ENCODE measurements at regions not wholly inside any gene's neighbourhood (a gene's known extent, or its start where the extent isn't known, plus 50 kb on each side); places are given as distances from the start of the nearest gene placed in this dataset.

DNA sequence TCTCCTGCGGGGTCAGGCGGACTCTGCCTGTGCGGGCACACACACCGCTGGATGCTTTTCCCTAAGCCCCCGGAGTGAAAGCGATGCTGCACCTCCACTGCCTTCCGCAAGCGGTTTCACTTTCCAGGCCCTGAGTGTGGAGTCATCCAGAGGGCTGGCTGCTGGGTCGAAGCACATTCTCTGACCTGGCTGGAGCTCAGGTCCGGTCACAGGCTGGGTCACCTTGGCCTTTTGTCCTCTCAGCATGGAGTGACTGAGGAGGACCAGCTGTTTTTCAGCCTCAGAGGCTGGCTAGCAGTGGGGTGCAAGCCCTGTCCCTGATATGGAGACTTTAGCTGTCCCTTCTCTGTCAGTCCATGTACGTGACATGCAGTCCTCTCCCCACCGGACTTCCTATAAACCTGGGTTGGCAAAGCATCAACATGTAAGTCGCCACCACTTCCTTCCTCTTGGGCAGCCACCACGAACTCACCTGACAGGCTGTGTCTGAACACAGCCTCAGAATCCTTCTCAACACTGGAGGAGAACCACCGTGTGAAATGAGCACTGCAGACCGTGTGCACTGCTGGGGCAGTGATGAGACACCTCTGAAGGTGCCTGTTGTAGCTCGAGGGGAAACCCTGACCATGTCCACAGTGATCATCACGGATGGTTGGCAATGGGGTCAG, 51.3 kb downstream of the GADD45G start:
- no peak for DNase-seq

DNA sequence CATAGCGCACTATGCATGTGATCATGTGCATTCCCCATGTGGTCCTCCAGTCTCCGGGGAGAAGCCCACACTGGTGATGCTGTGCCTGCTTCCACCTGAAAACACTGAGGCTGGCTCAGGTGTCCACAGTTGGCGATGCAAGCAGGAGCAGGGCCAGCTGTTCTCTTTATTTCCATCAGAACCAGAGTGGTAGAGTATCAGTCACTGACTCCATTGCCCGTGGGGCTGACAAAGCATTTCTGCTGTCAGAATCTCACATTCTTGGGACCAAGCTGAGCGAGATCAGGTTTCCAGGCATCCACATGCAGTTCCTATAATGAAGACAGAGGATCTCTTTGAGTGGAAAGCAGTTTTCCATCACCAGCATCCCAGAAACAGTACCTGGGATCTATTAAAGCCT, 52.5 kb downstream of the GADD45G start:
- DNase-seq, result no peak

DNA sequence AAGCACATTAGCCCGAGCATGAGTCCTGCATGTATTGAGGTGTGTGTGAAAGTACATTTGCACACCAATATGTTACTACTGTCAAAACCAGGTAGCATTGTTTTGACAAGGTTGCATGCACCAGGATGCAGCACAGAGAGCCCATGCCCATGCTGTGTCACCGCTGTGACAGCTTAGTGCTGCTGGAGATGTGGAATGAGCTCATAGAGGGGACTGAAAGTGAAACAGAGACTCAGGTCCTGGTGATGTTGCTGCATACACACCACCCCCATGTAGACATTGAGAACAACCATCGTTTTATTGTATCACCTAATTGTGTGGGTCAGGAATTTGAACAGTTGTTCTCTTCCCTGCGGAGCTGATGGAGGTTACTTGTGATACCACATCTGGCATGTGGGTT, 53.0 kb downstream of the GADD45G start:
- no peak for DNase-seq

DNA sequence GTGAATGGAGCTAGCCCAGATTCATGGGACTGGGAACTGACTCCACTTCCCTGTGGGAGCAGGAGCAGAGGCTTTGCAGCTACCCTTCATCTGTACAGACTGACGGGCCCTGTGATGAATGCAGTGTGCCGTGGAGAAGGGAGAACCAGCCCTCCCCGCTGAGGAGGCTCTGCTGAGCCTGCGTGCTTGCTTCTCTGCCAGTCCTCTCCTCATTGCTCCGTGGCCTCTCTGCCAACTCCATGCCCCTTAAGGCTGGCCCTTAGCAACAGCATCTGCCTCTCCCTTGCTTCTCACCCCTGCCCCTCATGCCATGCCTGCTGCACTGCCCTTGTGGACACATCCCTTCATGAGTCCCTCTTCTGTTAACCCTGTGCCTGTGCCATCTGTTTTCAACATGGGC, 53.6 kb downstream of the GADD45G start:
- DNase-seq, result no peak

DNA sequence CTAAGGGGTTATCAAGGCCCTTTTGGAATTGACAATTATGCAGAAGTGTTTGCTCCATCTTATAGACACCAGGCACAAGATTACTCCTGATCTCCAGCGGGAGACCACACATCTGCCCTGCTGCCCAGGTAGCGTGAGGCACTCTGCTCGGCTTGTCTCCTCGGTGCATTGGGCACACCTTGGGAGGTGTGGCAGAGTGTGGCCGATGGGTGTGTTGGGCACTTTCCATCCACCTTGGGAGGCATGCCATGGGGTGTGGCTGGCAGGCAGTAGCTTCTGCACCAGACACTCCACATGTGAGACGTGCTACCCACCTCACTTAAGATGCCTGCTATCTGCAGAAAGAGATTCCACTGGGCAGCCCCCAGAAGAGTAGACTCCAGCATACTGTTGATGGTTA, 54.1 kb downstream of the GADD45G start:
- DNase-seq, result no peak

DNA sequence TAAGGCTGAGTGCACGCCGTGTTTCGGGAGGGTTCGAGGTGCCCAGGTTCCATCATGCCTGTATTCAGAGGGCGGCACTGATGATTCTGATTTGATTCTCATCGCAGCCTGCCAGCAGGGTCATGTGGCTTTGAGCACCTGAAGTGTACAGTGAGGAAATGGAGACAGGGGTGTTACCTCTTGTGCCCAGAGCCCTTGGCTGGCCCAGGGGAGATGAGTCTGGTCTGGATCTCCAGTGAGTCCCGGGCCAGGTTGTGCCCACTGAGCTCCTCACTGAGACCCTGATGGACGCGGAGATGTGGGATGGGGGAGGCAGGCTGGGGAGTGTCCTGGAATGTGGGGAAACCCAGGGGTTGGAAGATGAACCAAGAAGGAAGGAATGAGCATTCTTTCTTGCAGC, 54.7 kb downstream of the GADD45G start:
- DNase-seq, result no peak

DNA sequence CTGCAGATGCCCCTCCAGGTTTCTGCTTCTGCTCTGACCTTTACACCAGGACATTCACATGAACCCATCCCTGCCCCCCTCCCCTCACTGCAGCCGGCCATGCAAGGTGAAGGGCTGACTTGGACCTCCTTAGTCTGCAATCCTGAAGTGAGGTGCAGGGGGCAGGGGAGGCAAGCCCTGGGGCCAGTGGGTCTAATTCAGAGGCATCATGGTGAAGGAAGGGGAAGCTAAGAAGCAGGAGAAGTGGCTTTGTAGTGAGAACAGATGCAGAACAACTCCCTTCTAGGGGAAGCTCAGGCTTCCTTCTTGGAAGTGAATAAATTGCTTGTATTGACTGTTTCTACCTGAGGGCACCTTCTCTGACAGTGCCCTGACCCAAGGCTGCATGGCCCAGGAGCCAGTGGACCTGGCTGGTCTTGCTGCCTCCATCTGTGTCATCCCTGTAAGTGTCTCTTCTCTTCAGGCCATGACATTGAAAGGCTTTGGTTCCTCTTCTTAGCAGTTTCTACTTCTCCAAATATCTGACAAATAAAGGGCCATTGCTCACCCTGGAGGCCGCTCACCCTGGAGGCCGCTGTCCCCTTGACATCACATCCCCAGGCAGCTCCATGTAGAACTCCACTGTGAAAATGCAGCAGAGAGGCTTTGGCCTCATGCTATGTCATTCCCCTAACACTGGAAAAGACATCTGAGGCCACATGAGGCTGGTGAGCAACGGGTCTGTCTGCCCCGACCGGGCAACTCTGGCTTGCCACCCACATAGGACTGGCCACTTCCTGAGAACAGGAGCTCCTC, 55.3 kb downstream of the GADD45G start:
- DNase-seq, result no peak

DNA sequence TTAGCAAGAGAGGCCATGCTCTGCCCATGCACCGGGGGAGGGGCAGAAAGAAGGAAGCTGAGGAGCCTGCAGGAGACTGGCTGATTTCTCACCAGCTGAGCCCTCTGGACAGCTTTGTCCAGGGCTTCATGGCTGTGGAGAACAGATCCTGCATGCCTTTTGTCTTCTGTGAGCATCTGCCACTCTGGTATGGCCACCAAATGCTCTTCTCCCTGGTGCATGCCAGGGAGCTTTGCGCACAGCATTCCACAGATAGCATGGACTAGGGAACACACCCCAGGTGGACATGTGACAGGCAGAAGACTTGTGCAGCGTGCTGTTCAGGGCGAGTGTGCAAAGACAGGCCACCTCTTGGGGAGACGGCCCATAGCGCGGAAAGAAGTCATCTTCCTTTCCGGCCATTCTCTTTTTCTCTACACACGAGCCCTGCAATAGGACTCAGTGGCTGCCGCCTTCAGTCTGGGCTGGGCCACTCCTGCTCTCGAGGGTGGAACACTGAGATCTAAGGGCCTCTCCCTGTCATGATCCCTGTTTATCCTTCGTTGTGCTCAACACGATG, 56.7 kb downstream of the GADD45G start:
- DNase-seq, result peak; percentile 73

DNA sequence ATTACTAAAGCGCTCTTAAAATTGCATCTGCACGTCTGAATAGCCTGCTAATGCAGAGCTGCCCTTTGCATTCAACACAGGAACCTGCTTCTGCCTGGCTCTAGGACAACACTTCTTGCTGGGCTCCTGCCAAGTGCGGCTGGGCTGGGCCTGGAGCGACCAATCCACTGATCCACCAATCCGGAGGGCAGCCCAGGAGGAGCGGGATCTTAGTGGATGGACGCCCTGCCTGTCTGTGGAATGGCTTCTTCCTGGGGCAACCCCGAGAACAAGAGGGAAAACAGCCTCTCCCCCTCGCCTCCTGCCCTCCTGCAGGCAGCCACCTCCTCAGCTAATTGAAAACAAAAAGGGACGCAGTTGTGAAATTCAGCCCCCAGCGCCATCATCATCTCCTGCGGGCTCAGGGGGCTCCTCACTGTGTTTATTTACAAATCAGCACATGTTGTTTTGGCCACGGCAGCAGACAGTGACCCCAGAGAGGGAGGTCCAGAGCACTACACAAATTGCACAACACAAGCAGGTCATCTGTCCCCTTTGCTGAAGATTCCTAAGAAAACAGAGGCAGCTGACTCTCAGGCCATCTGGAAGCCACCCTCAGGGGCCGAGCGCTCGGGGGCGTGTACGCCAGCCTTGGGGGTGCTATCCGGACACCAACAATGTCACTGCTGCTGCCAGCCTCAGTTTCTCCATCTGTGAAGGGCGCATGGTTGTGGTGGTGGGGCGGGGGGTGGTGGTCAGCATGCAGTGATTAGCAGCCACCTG, 57.3 kb downstream of the GADD45G start:
- DNase-seq, result peak; percentile 99

DNA sequence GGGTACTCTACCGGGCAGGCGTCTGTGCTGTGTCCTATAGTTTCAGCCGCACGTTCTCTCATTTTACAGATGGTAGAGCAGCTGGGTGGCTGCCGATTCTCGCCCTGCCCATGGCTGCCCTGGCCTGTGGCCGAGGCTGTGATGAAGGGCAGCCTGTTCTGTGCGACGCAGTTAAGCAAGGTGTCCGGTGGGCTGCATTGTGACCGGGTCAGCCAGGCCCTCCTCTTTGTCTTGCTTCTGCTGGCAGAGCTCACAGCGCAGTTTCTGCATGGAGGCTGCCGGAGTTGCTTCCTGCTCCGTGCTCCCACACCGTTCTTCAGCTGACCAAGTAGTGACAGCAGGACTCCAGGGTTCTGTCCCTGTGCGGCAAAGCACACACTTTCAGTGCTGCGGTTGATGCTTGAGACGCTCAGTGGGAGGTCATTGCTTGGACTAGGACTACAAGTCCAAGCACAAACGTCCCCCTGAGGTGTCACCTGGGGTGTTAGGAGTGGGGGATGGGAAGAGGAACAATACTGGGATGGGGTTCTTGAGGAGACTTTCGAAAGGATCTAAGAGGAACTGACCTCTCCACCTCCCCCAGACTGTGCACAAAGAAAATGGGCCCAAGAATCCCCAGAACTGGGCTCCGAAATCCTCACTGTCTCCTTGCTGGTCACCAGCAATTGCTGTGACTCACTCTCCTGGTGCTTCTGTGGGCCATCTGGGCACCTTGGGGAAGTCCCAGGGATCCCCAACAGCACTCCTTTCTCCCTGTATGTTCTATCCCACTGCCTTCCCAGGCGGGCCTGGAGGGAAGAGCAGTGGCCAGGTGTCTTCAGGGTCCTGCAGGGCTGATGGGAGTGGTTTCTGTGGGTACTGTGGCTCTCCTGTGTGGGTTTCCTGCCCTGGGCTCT, 58.2 kb downstream of the GADD45G start:
- no peak for DNase-seq

DNA sequence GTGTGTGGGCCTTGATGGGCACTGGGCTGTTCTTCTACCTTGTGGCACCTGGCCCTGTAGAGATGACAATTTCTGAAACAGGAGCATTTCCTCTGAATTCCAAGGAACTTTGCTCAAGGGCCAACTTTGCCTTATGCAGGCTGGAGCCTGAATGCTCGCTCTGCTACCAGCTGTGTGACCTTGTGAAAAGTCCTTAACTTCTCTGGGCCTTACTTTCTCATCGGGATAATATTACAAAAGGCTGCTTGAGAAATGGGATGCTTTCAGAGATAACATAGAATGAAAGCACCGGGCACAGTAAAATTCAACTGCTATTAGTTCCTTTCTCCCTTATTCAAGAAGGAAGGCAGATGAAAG, 58.8 kb downstream of the GADD45G start:
- no peak for DNase-seq

DNA sequence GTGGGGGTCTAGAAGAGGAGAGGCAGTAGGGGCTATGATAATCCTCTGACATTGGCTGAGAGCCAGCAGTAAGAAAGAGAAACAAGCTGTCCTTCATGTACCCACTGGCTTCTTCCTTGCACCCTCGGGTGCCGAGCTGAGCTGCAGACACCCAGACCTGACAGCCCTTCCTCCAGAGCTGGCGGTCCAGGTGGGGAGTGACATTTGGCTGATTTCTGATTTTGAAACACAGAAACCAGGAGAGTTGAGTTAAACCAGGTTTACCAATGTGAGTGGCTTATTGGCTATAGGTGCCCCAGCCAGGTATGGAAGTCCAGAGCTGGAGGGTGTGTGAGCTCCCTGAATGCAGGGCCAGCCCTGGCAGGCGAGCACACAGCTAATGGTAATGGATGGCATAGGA, 59.2 kb downstream of the GADD45G start:
- DNase-seq, result no peak

DNA sequence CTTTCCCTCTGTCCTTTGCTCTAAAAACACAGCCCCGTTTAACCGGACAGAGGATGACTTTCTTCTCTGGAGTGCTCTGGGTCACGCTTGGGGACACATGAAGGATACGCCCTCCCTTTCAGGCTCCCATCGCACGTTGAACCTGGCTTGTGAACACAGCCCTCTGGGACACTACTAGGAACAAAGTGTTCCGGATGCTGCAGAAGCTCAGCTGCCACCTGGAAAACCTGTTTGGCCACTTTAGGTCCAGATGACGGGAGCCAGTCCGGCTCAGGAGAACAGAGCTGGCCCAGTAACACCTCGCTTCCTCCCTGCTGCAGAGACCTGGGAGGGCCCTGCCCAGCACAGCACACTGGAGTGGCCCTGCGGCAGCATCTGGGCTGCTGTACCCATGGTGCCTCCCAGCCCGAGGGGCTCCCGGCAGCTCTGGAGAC, 60.1 kb downstream of the GADD45G start:
- peak; percentile 52 for DNase-seq

DNA sequence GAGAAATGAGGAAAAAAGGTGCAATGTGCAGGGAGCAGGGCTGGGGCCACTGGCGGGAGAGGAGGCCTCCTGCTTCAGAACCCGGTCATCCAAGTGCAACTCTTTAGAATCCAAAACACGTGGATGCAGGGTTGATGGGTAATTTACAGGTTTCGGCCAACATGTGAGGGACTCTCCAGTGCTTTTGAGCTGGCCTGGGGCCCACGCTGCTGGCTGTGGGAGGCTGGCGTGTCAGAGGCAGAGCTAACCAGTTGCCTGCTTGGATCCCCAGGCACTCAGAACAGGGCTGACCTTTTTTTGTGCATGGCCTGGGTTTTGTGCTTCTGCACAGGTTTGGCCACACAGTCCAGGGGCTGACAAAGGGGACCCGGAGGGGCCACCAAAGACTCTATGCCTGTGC, 61.6 kb downstream of the GADD45G start:
- DNase-seq, result no peak

DNA sequence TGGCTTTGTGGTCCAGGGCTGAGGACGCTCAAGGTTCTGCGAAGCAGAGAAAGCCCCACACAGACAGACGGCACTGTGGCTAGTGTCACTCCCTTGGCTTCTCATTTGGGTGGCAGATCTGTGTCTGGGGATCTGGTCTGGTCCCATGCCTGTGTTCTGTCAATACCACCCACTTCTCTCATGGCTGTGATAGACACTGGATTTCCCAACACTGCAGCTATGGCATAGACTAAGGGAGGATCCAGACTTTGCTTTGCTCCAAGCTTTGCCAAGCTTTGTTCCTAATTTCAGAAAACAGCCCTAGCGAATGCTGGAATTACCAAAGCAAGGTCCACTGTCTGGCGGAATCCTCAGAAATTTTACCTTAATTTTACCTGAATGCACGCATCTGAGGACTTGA, 62.1 kb downstream of the GADD45G start:
- DNase-seq, result no peak

DNA sequence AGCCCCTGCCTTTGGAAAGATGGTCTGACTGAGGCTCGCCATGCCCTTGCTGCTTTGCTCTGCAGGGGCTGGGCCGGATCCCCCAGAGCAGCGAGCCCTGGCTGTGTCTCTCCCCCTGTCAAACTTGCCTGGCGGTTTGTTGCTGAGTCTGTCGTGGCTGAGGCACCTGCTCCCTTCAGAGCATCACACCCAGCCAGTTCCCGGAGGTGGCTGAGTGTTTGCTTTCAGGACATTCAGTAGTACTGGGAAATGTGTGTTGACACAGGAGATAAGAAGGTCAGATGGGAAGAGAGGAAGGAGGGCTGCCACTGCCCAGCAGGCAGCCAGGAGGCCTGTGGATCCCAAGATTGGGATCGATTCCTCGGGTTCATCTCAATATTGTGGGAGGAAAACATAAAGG, 62.9 kb downstream of the GADD45G start:
- DNase-seq, result no peak

DNA sequence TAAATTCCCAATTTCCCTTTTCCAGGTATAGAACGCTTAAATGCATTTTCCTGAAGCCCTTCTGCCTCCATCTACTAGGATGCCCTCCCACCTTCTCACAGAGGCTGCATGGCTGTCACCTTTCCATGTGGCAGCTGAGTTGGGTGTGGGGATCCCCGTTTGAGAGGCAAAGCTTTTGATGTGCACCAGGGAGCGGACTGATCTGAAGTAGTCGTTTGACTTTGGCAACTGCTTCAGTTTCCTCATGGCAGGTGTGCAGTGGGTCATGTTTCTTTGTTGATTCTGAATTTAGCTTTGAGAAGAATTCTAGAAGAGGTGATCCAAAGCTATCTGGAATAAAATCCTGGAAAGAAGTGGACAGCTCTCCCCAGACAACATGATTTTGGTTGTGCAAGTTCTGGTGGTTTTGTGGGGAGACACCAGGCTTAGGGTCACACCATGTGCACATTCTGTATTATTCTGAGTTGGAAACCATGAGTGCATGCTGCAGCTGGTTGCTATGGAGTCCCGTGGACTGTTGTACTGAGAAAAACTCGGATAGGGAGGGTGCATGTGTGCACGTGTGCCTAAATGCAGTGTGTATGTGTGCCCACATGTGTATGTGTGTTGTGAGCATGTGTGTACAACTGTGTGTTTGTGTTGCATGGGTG, 63.5 kb downstream of the GADD45G start:
- peak; percentile 53 for DNase-seq

DNA sequence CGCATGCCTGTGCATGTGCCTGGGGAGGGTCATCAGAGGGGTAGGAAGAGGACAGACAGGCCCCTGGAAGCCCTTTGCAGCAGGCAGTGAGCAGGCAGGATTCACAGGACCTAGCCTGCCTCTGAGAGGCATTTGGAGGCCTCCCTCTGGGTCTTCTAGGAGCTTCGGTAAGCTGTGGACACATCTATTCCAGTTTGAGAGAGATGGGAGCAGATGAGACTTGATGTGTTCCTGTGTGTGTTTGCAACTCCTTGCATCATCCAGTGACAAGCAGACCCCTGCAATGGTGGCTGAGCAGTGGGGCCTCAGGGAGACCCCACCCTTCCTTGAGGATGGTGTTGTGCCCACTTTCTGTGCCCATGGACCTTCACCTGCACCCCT, 64.0 kb downstream of the GADD45G start:
- no peak for DNase-seq

DNA sequence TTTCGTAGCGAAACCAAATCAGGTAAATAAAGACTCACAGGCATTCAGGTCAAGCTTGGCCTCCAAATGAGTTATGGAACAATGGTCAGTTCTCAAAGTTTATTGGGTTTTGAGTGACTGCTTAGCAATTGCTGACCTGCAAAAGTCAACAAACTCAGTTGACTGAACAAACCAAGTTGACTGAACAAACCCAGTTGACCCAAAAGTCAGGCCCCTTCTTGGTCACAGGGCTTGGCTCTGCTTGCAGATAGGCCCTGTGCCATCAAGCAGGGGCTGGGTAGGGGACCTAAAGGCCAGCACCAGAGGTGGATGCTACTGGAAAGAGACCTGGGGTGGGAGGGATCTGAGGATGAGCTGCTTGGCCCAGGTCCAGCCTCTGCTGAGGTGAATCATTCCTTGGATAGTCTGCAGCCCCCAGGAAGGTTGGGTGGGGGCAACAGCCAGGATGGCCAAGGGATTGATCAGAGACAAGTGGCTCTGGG, 64.6 kb downstream of the GADD45G start:
- DNase-seq, result no peak

DNA sequence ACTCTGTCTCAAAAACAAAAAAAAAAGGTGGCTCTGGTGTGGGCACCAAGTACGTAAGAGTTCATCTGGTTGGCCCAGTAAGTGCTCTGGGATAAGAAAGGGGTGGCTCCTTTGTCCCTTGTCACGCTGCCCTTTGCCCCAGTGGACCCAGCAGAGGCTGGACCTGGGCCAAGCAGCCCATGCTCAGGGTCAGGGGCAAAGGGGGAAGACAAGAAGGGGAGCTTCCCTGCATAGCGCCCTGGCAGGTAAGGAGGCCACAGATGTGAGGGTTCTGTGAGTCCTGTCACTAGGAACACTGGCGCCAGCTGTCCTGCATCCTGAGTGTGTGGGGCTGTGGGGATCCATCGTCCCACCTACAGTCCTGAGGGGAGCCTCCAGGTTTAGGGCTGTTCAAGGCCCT, 65.3 kb downstream of the GADD45G start:
- DNase-seq, result no peak

DNA sequence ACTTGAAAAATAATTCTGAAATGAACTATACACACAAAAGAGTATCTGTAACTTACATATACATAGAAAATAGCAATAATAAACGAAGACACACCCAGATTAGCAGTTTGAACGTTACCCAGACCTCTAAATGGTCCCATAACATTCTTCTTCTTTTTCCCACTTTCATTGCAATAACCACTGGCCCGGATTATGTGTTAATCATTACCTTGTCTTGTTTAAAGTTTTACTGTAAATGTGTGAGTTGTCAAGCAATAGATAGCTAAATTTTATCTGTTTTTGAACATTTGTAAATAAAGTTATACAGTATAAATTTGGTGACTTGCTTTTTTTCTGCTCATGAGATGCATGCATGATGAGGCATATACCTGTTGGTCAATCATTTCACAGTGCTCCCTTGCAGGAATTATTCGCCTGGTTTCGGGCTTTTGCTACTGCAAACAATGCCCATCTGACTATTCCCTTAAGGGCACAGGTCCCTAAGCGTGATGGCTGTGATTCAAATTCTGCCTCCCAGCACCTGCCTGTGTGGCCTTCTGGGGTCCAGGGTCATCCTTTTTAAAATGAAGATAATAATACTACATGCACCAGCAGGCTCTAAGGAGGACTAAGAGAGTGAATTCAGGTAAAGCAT, 66.1 kb downstream of the GADD45G start:
- DNase-seq, result no peak
